Bronchial epithelial cell (primary cell): ENCODE measurements at regions not wholly inside any gene's neighbourhood (a gene's known extent, or its start where the extent isn't known, plus 50 kb on each side); places are given as distances from the start of the nearest gene placed in this dataset.

Experiments used
- DNase-seq: peaks from one replicate; pipeline ENCODE4 v3.0.0-alpha.2; 2010; ENCODE audit warnings: low read depth
- FAIRE-seq: peaks from 2 replicates; lab custom pipeline; 2011; peaks lifted over from hg19 to GRCh38; lab: Jason Lieb, UNC
- H3K27me3 ChIP-seq: 2 replicates; pipeline ENCODE4 v1.5.1; 2011; ENCODE audit warnings: low read length; ENCODE audit not compliant: control insufficient read depth, insufficient read depth
- H3K36me3 ChIP-seq: 2 replicates; pipeline ENCODE4 v1.5.1; 2011; ENCODE audit warnings: low read length; ENCODE audit not compliant: control insufficient read depth, insufficient read depth
- H3K4me3 ChIP-seq: 2 replicates; pipeline ENCODE4 v1.5.1; 2011; ENCODE audit warnings: mild to moderate bottlenecking, low read depth, low read length, control low read depth
- TF ChIP-seq, protein P1 (sequence below): IDR thresholded peaks from 2 replicates; pipeline ENCODE4 v1.5.1; 2011; ENCODE audit warnings: mild to moderate bottlenecking, moderate library complexity, low read length, control low read depth, inconsistent platforms; ENCODE audit not compliant: insufficient read depth, severe bottlenecking

DNA sequence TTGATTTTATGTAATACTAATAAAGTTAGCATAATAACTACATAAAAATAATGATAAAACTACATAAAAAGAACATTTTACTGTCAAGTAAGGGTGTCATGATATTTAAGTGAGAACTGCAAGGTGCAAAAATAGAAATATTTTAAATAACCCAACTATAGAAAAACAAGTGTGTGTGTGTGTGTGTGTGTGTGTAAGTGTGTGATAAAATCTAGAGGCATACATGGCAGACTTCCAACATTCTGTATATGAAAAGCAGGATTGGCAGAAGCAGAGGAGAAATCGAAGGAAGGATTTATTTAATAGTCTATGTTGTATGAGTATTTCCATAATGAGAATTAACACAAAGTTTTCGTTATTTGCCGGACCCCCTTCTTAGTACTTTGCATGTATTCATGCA is 334.1 kb downstream of the KCNJ2 start:
- FAIRE-seq (no peak), DNase-seq (no peak)
- no peaks in the 10 kb centered on the region for H3K27me3 ChIP-seq
- no peaks in the 10 kb centered on the region for H3K36me3 ChIP-seq
- no peak overlapping the region for H3K4me3 ChIP-seq
- TF ChIP-seq, protein P1, sequence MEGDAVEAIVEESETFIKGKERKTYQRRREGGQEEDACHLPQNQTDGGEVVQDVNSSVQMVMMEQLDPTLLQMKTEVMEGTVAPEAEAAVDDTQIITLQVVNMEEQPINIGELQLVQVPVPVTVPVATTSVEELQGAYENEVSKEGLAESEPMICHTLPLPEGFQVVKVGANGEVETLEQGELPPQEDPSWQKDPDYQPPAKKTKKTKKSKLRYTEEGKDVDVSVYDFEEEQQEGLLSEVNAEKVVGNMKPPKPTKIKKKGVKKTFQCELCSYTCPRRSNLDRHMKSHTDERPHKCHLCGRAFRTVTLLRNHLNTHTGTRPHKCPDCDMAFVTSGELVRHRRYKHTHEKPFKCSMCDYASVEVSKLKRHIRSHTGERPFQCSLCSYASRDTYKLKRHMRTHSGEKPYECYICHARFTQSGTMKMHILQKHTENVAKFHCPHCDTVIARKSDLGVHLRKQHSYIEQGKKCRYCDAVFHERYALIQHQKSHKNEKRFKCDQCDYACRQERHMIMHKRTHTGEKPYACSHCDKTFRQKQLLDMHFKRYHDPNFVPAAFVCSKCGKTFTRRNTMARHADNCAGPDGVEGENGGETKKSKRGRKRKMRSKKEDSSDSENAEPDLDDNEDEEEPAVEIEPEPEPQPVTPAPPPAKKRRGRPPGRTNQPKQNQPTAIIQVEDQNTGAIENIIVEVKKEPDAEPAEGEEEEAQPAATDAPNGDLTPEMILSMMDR, result no peak

DNA sequence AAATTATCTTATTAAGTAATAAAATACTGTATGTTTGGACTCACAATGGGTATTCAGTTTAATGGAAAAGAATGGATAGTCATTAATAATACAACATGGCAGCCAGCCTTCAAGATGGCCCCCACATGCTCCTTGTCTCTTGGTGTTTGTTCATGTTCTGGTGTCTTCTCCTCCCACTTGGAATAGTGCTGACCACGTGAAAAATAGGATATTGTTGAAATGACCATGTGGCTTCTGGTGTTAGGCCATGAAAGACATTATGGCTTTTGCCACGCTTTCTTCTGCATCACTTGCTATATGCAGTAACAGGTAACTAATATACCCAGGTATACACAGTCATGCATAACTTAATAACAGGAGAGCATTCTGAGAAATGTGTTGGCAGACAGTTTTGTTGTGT is 341.0 kb downstream of the KCNJ2 start:
- Histone ChIP-seq H3K4me3 (no peak overlapping the region), H3K27me3 (no peaks in the 10 kb centered on the region), H3K36me3 (no peaks in the 10 kb centered on the region)
- no peak for DNase-seq
- TF ChIP-seq, protein P1, result no peak
- FAIRE-seq, result no peak

GRCh38 chr17:70517816-70518215 is 348.5 kb downstream of the KCNJ2 start:
- Histone ChIP-seq H3K4me3 (no peak overlapping the region), H3K36me3 (no peaks in the 10 kb centered on the region), H3K27me3 (no peaks in the 10 kb centered on the region)
- TF ChIP-seq, protein P1, result no peak
- DNase-seq (peak; percentile 33), FAIRE-seq (no peak)

DNA sequence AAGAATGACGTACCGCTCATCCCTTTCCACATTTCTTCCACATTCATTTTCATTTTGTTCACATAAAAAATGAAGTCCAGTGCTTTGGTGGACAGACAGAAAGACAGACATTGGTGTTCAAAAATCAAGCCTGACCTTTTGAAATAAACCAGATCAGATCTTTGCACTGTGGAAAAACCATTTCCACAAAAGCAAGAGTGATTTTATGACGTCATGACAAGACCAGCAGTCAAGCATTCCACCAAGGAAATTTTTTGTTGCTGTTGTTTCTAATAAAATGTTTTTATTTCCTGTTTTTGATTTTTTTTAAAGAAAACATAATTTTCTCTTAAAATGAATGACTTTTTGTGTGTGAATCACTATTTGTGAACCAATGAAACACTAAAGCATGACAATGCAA is 350.0 kb downstream of the KCNJ2 start:
- no peak for FAIRE-seq

GRCh38 chr17:70520447-70520846 is 351.1 kb downstream of the KCNJ2 start:
- no peak overlapping the region for H3K4me3 ChIP-seq
- TF ChIP-seq, protein P1, result no peak
- DNase-seq (peak; percentile 7), FAIRE-seq (no peak)
- no peaks in the 10 kb centered on the region for H3K36me3 ChIP-seq
- H3K27me3 ChIP-seq, result no peaks in the 10 kb centered on the region

More for the DNA sequence above, 350.0 kb downstream of the KCNJ2 start:
- TF ChIP-seq, protein P1, result no peak
- DNase-seq, result no peak
- Histone ChIP-seq H3K27me3 (no peaks in the 10 kb centered on the region), H3K4me3 (no peak overlapping the region), H3K36me3 (no peaks in the 10 kb centered on the region)

DNA sequence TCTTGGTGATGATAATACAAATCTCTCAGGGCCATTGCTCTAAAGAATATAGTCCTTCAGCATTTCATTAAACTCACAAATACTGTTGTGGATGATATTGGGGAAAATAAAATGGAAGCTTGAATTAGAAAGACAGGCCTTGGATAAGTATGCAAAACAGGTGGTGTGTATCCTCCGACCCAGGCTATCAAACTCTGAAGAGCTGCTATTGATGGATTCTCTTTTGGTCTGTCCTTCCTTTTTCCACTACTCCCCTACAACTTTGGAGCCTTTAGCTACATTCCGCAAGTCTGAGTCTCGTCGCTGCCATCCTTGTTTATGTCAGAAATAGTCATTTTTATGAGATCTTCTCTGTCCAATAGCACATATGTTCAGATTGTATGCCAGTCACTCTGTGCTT is 351.6 kb downstream of the KCNJ2 start:
- FAIRE-seq, result no peak
- Histone ChIP-seq H3K36me3 (no peaks in the 10 kb centered on the region), H3K27me3 (no peaks in the 10 kb centered on the region), H3K4me3 (no peak overlapping the region)
- TF ChIP-seq, protein P1, result no peak
- DNase-seq, result no peak
